ENCODE measurements at regions not wholly inside any gene's neighbourhood (a gene's known extent, or its start where the extent isn't known, plus 50 kb on each side); places are given as distances from the start of the nearest gene placed in this dataset.

GRCh38 chr18:29225351-29225750, 1048.4 kb upstream of the CDH2 start:
- no peak for DNase-seq (ENCODE audit: low read depth)

GRCh38 chr18:29218091-29218490, 1041.2 kb upstream of the CDH2 start:
- no peak for DNase-seq (ENCODE audit: low read depth)

GRCh38 chr18:29217124-29217915, 1040.4 kb upstream of the CDH2 start:
- DNase-seq (ENCODE audit: low read depth): no peak

DNA sequence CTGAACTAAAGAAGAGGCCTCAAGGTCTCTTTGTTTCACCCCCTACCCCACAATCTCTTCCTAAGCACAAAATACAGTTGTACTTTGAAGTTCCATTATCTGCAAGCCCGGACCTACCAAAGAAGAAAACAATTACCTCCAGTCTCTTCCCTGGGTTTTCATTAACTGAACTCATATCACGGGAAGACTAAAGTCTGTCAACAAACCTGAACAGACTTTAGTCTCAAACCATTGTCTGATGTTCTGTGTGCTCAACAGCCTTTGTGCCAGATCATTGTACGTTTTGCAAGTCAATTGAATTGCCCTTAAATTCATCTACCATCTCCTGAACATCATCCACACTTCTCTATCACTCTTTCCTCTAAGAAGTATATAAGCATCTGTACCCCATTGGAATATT, 1021.9 kb upstream of the CDH2 start:
- DNase-seq (ENCODE audit: low read depth): no peak

- DNase-seq (ENCODE audit: low read depth): no peak
Measured at GRCh38 chr18:29196307-29196706, 1019.4 kb upstream of the CDH2 start.

DNA sequence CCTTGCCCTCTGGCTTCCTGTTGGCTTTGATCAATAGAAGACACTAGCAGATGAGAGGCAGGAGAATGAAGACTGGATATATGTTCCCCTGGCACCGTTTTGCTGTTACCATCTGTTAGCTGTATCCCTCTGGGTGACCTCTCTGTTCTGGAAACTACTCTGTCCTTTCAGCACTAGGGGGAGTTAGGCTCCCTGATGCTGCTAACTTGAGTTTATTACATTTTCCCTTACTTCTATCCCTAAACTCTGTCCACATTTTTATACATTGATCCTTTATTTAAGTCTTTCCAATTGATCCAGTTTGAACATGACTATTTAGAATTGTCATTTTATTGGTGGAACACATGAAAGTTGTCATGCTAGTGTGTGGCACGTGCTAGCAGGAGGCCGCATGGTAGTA, 1014.3 kb upstream of the CDH2 start:
- no peak for DNase-seq (ENCODE audit: low read depth)

- peak; percentile 11 for DNase-seq (ENCODE audit: low read depth)
Measured at GRCh38 chr18:29188760-29189159, 1011.8 kb upstream of the CDH2 start.

DNA sequence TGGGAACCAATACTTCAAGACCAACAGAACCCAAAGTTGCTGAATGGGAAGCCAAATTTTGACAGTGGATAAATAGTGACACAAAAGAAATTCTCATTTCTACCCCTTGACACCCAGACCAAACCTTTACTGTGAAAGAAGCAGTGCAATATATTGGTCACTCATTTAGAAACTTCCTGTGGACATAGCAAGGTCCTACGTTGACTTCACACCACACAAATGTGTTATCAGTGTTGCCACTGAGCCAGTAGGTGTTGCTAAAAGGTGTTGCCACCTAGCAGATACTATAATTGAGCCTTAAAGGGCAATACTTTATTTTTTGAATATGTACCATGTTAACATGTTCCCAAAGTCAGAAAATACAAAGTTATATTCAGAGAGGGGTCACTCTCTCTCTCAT, 1008.9 kb upstream of the CDH2 start:
- DNase-seq (ENCODE audit: low read depth): no peak

GRCh38 chr18:29184654-29185053, 1007.7 kb upstream of the CDH2 start:
- no peak for DNase-seq (ENCODE audit: low read depth)

DNA sequence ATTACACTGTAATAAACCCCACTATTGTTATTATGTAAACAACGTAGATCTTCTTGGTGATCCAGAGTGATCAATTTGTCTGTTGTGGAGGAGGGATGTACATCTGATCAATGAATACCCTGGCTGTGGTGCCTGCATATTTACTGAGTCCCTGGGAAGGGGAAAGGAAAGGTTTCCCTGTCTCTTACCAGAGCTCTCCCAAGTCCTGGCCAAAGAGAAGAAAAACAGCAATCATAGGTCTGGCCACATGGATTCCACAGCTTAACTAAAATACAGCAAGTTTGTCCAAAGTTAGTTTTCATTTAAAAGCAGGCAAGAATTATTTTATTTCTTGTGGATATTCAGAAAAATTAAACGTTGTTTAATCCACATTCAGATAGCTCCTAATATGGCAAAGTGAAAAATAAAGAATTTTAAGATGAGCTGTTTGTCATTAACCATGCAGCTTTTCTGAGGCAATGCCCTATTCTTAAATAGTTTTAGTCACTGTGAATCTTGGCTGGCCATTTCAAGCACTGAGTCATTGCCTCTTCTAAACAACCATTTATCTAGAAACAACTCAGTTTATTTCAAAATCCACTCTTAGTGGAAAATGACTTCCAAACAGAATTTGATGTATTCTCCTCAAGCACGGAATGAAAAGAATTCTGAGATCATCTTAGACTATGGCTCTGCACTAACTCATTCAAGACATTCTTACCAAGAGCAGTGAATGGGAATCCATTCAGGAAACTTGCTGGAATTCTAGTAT, 1004.4 kb upstream of the CDH2 start:
- peak; percentile 88 for DNase-seq (ENCODE audit: low read depth)

DNA sequence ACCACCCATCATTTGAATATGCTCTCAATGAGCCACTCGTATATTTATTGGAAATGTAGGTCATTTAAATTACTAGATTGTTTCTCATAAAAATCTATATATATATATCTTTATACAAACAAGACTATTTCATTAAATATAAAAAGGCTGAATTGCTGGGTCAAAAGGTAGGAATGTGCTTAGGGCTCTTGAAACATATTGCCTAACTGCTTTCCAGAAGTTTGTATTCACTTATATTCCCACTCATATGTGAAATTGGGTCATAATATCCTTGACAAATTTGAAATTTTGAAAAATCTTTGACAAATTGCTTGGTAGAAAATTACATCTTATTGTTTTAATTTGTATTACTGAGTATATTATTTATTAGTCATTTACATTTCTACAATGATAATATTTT, 999.8 kb upstream of the CDH2 start:
- DNase-seq (ENCODE audit: low read depth): no peak

GRCh38 chr18:29174891-29175290, 998.0 kb upstream of the CDH2 start:
- DNase-seq (ENCODE audit: low read depth): no peak

DNA sequence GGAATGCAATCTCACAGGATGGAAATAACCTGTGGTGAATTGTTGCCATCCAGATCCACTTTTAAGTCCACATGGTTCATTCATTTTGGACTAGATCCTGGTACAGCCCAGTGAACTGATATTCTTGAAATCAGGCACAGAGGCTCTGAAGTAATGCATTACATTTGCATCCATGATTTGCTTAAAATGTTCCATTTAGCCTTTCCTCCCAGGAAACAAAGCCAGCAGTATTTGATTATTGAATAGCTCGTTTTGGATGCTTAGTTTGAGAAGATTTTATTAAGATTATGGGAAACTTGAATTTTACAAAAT, 995.8 kb upstream of the CDH2 start:
- no peak for DNase-seq (ENCODE audit: low read depth)

GRCh38 chr18:29171892-29172755, 995.2 kb upstream of the CDH2 start:
- DNase-seq (ENCODE audit: low read depth): no peak

DNA sequence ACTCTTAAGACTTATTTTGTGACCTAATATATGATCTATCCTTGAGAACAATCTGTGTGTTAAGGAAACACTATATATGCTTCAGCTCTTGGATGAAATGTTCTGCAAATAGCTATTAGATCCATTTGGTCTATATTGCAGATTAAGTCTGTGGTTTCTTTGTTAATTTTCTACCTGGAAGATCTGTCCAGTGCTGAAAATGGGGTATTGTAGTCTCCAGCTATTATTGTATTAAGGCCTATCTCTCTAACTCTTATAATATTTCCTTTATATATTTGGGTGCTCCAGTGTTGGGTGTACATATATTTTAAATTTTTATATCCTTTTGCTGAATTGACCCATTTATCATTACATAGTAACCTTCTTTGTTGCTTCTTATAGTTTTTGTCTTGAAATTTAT, 992.7 kb upstream of the CDH2 start:
- no peak for DNase-seq (ENCODE audit: low read depth)

DNA sequence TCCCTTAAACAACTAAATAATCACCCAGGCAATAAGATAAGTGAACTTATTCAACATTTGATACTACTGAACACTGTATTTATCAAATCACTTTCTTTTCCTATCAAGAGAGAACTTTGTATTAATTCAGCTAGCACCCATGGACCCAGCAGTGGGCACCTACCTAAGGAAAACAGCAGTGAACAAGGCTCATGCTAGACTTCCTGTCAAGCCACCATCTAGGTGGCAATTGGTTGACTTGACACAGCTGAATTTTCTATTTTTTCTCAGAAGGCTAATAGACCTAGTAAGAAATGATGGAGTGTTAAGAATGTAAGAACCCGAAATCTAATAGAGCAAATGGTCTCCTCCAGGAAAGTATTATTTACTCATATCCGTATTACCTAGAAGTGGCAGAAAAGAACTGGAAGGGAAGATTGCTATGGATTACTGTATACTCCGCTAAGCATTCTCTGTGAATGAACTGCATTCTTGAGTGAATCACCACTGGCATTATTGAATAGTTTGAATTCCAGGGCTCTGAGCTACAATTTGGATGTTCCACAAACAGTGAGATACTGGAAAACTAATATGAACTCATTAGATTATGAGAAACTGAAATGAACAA, 988.2 kb upstream of the CDH2 start:
- peak; percentile 94 for DNase-seq (ENCODE audit: low read depth)

DNA sequence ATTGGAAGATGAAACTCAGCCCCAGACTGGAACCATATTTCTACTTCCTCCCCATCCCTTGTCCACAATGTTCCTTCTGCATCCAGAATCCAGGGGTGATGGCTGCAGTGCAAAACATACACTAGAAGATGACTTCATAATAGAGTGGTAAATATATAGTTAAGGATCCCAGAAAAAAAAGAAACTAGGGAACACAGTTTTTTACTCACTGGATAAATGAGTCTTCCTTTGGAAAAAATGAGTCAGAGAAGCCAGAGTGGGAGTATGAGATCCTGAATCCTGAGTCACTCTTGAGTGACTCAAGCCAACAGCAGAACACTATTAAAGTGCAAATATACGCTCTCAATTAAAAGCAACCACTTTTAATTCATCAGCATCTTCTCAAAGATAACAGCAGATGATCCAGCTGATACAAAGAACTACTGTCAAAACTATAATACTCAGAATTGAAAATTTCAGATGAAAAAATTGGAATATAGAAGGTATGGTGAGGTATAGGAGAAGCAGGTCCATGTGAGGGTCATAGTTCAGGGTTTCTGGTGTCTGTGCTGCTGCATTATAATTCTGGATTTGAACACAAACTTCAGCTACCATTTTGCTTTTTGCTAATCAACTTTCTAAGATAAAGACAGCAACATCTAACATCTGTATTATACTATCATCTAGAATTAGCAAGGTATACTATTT, 987.2 kb upstream of the CDH2 start:
- DNase-seq (ENCODE audit: low read depth): peak; percentile 92

DNA sequence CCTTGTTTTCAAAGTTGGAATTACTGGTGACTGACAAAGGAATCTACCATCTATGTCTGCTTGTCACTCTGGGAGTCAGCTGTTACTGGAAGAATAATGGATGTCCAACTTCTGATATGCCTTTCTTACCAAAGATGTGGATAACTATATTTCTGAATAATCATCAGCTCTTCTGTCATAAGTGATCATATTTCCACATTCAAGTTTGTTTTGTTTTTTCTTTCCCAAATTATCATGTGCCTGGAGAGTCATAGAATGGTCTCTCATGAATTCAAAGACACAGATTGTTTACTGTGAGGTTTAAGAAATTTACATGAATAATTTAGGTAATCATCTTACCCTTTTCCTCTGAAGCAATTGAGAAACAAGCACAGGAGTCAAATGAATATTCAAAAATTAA, 986.7 kb upstream of the CDH2 start:
- no peak for DNase-seq (ENCODE audit: low read depth)

- DNase-seq (ENCODE audit: low read depth): no peak
Measured at GRCh38 chr18:29161429-29161828, 984.5 kb upstream of the CDH2 start.

DNA sequence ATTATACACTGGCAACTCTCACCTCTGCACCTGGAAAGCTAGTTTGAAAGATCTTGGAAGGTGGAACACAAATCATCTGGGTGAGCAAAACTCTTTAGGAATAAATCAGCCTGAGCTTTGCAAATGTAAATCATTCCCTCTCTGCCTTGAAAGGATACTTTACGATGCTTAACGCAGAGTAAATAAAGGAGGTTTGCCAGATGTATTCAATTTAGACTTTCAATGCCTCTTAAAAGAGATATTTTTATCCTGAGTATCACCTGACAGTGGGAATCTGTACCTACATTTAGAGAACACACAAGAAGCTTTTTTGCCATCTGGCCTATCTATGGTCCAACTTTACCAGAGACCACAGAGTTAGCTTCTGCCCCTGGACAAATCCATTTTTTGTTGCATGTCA, 983.2 kb upstream of the CDH2 start:
- no peak for DNase-seq (ENCODE audit: low read depth)

DNA sequence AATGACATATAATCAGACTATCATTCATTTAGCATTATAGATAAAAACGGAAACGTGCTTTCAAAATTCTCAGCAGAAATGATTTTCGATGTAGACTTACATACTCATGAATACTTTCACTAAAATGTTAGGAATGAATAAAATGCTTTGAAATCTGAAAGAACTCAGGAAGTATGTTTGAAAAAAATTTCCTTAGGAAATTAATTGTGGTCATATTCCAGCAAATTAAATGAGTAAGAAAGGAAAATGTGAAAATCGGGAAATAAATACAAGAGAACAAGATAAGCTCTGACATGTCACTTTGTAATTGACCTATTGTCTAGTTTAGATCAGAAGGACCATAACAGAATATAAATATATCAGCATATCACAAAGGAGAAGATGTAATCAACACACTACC, 981.0 kb upstream of the CDH2 start:
- DNase-seq (ENCODE audit: low read depth): no peak
